ENCODE measurements at regions not wholly inside any gene's neighbourhood (a gene's known extent, or its start where the extent isn't known, plus 50 kb on each side); places are given as distances from the start of the nearest gene placed in this dataset.

GRCh38 chr12:58167622-58168021 lies 226.3 kb downstream of the ATP23 start:
- TF ChIP-seq POLR2AphosphoS5 (IDR thresholded peaks at IDR 0.05) (no peak), CTCF (IDR thresholded peaks at IDR 0.05) (no peak), POLR2A (IDR thresholded peaks at IDR 0.05) (no peak), EP300 (IDR thresholded peaks at IDR 0.05) (no peak)

Data from gastroesophageal sphincter (tissue), 3 donors.